Natural killer cell (primary cell): ENCODE measurements at regions not wholly inside any gene's neighbourhood (a gene's known extent, or its start where the extent isn't known, plus 50 kb on each side); places are given as distances from the start of the nearest gene placed in this dataset.

Source experiments
- ATAC-seq, 3 donors: fragments of 150-1000 bp in 2 of 3; fragments of 200-7000 bp in 1 of 3; cut with Tn5 transposase; 1 replicate in 1 of 3; 2 replicates in 2 of 3; pipeline ENCODE4 v1.10.0; 2021; ENCODE audit warnings: mild to moderate bottlenecking in 2 of 3, moderate library complexity in 2 of 3
- DNase-seq, 2 donors: peaks; one replicate each; pipeline versions ENCODE4 v3.0.0 to v3.0.0-alpha.2; 2013 to 2021; ENCODE audit warnings: mixed read lengths in 1 of 2
- H3K27ac ChIP-seq: one replicate; pipeline ENCODE4 v1.5.1; 2013; ENCODE audit warnings: mild to moderate bottlenecking, low read length
- H3K27me3 ChIP-seq: one replicate; pipeline ENCODE4 v1.6.1; 2013; ENCODE audit warnings: low read length; ENCODE audit not compliant: control insufficient read depth, insufficient read depth
- H3K36me3 ChIP-seq: one replicate; pipeline ENCODE4 v1.6.1; 2013; ENCODE audit warnings: low read length; ENCODE audit not compliant: control insufficient read depth, insufficient read depth
- H3K4me1 ChIP-seq: one replicate; pipeline ENCODE4 v1.6.1; 2013; ENCODE audit warnings: low read length; ENCODE audit not compliant: control insufficient read depth, insufficient read depth
- H3K4me3 ChIP-seq: one replicate; pipeline ENCODE4 v1.5.1; 2013; ENCODE audit warnings: low read length
- H3K9me3 ChIP-seq: one replicate; pipeline ENCODE4 v1.6.1; 2013; ENCODE audit warnings: low read length; ENCODE audit not compliant: control insufficient read depth, insufficient read depth
- H3K27ac Mint-ChIP-seq, 2 donors: one replicate each; pipeline ENCODE4 v1.8.0; 2022; ENCODE audit warnings: mild to moderate bottlenecking in 2 of 2, mixed read lengths in 2 of 2, moderate library complexity in 1 of 2
- H3K27me3 Mint-ChIP-seq, 2 donors: one replicate each; pipeline ENCODE4 v1.8.0; 2022; ENCODE audit warnings: low read depth in 2 of 2, mixed read lengths in 2 of 2
- H3K36me3 Mint-ChIP-seq: one replicate; pipeline ENCODE4 v1.8.0; 2022; ENCODE audit warnings: mixed read lengths
- H3K4me1 Mint-ChIP-seq, 2 donors: one replicate each; pipeline ENCODE4 v1.8.0; 2022; ENCODE audit warnings: mixed read lengths in 2 of 2
- H3K4me3 Mint-ChIP-seq: one replicate; pipeline ENCODE4 v1.8.0; 2022; ENCODE audit warnings: mild to moderate bottlenecking, moderate library complexity, mixed read lengths
- H3K9me3 Mint-ChIP-seq, 2 donors: one replicate each; pipeline ENCODE4 v1.8.0; 2022; ENCODE audit warnings: mixed read lengths in 2 of 2
- CTCF ChIP-seq: fragments of 200-600 bp; IDR thresholded peaks from one replicate; pipeline ENCODE4 v1.8.0; 2022; ENCODE audit warnings: antibody characterized with exemption
- WGBS: methylation state at CpG from one replicate; pipeline ENCODE4 v1.1.7; 2013; ENCODE audit warnings: missing lambda C conversion rate; ENCODE audit not compliant: insufficient coverage; 5-methylcytosine and 5-hydroxymethylcytosine counted together
- intact Hi-C: fragments of 100-400 bp; cut with micrococcal nuclease; formaldehyde crosslinking; loops from one replicate; pipeline ENCODE4 v1.14.2; 2022

- peak; percentile 31 for TF ChIP-seq CTCF
- 70% methylated on average over 3 of the region's 4 CpGs for WGBS
- Histone ChIP-seq H3K27ac (no peak overlapping the region), H3K9me3 (no peaks in the 10 kb centered on the region), H3K27me3 (no peaks in the 10 kb centered on the region), H3K4me3 (no peak overlapping the region), H3K36me3 (no peaks in the 10 kb centered on the region), H3K4me1 (no peaks in the 10 kb centered on the region)
- no peak overlapping the region for H3K4me3 Mint-ChIP-seq
- H3K27me3 Mint-ChIP-seq = peaks cover 0 to 2% of the 10 kb centered on the region in 2 donors
- H3K27ac Mint-ChIP-seq = no peak overlapping the region
- intact Hi-C loops = no loop called here
- no peaks in the 10 kb centered on the region for H3K36me3 Mint-ChIP-seq
- H3K4me1 Mint-ChIP-seq = no peaks in the 10 kb centered on the region
- ATAC-seq (no peak), DNase-seq (peak in 1 of 2 donors; percentile 17)
- H3K9me3 Mint-ChIP-seq = no peaks in the 10 kb centered on the region
Observed at GRCh38 chr6:56708810-56709597, 66.3 kb upstream of the DST start.

GRCh38 chr6:56706981-56707726, 64.5 kb upstream of the DST start:
- Histone ChIP-seq H3K27ac (no peak overlapping the region), H3K4me3 (no peak overlapping the region), H3K9me3 (no peaks in the 10 kb centered on the region), H3K27me3 (no peaks in the 10 kb centered on the region), H3K4me1 (no peaks in the 10 kb centered on the region), H3K36me3 (no peaks in the 10 kb centered on the region)
- no peak for ATAC-seq
- H3K4me1 Mint-ChIP-seq = no peaks in the 10 kb centered on the region
- 91% methylated on average over 4 of the region's 5 CpGs for WGBS
- H3K27ac Mint-ChIP-seq = no peak overlapping the region
- no peak overlapping the region for H3K4me3 Mint-ChIP-seq
- intact Hi-C loops = no loop called here
- DNase-seq = no peak
- no peak for TF ChIP-seq CTCF
- peaks cover 0 to 2% of the 10 kb centered on the region in 2 donors for H3K27me3 Mint-ChIP-seq
- H3K36me3 Mint-ChIP-seq = no peaks in the 10 kb centered on the region
- no peaks in the 10 kb centered on the region for H3K9me3 Mint-ChIP-seq

- DNase-seq = no peak
- TF ChIP-seq CTCF = no peak
- no peaks in the 10 kb centered on the region for H3K9me3 Mint-ChIP-seq
- H3K36me3 ChIP-seq = no peaks in the 10 kb centered on the region
- H3K4me1 ChIP-seq = no peaks in the 10 kb centered on the region
- no peaks in the 10 kb centered on the region for H3K27me3 ChIP-seq
- H3K4me3 ChIP-seq = no peak overlapping the region
- no peak for ATAC-seq
- intact Hi-C loops = no loop called here
- no peak overlapping the region for H3K4me3 Mint-ChIP-seq
- no peak overlapping the region for H3K27ac ChIP-seq
- WGBS = no CpG with 5 or more reads among the region's 1 CpG
- H3K9me3 ChIP-seq = no peaks in the 10 kb centered on the region
- H3K27me3 Mint-ChIP-seq = no peaks in the 10 kb centered on the region
- H3K36me3 Mint-ChIP-seq = no peaks in the 10 kb centered on the region
- H3K4me1 Mint-ChIP-seq = no peaks in the 10 kb centered on the region
- no peak overlapping the region for H3K27ac Mint-ChIP-seq
Observed at GRCh38 chr6:56699066-56699654, 56.5 kb upstream of the DST start.
